Parathyroid adenoma (tissue), 2 donors: ENCODE measurements at regions not wholly inside any gene's neighbourhood (a gene's known extent, or its start where the extent isn't known, plus 50 kb on each side); places are given as distances from the start of the nearest gene placed in this dataset.
"Not testable (repeated sequence)": the region's sequence is repeated elsewhere in the genome, so short reads cannot be mapped to it uniquely, and the experiment has no call there.

Experiments
- H2AFZ ChIP-seq: fragments of 300-600 bp; sonication (generic); one replicate; pipeline ENCODE4 v1.7.0; 2017; ENCODE audit warnings: antibody characterized with exemption, mild to moderate bottlenecking
- H3K27ac ChIP-seq: fragments of 300-600 bp; sonication (generic); one replicate; pipeline ENCODE4 v1.7.0; 2017
- H3K27me3 ChIP-seq: fragments of 300-600 bp; sonication (generic); one replicate; pipeline ENCODE4 v1.7.0; 2017; ENCODE audit warnings: low read length; ENCODE audit not compliant: control insufficient read depth, insufficient read depth
- H3K36me3 ChIP-seq: fragments of 300-600 bp; sonication (generic); one replicate; pipeline ENCODE4 v1.7.0; 2017; ENCODE audit warnings: low read length; ENCODE audit not compliant: control insufficient read depth, insufficient read depth
- H3K4me1 ChIP-seq: fragments of 300-600 bp; sonication (generic); one replicate; pipeline ENCODE4 v1.7.0; 2017; ENCODE audit warnings: control low read depth
- H3K4me2 ChIP-seq: fragments of 300-600 bp; sonication (generic); one replicate; pipeline ENCODE4 v1.7.0; 2017; ENCODE audit warnings: low read length
- H3K4me3 ChIP-seq: fragments of 300-600 bp; sonication (generic); one replicate; pipeline ENCODE4 v1.7.0; 2017; ENCODE audit warnings: low read depth, low read length
- H3K79me2 ChIP-seq: fragments of 300-600 bp; sonication (generic); one replicate; pipeline ENCODE4 v1.7.0; 2017; ENCODE audit warnings: control low read depth
- H3K9ac ChIP-seq: fragments of 300-600 bp; sonication (generic); one replicate; pipeline ENCODE4 v1.7.0; 2017; ENCODE audit warnings: mild to moderate bottlenecking
- H3K9me3 ChIP-seq: fragments of 300-600 bp; sonication (generic); one replicate; pipeline ENCODE4 v1.7.0; 2017; ENCODE audit warnings: low read length; ENCODE audit not compliant: control insufficient read depth
- TF ChIP-seq, protein P1 (sequence below): fragments of 300-600 bp; sonication (generic); IDR thresholded peaks from one replicate; pipeline ENCODE4 v1.7.0; 2017; ENCODE audit warnings: antibody characterized with exemption, mild to moderate bottlenecking
- donor health status: primary hyperparathyroidism.

DNA sequence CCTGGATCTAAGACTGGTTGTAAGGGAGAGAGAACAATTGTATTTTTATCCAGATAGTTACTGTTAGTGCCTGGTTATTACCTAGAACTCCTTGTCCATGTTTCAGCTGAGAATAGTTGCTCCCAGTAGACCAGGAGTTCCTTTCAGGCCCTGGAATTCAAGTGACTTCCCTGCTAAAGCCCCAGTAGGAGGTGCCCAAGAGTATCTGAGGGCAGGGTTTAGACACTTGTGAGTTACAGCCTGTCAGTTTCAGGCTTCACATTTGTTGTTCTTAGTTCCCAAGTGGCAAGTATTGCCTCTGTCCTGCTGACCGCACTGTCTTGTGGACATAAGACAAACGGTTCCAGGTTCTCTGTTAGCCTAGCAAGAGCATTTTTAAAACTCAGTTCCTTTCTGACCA lies 743.9 kb upstream of the SEMA6A start:
- no peaks in the 10 kb centered on the region for H3K4me1 ChIP-seq
- TF ChIP-seq, protein P1, sequence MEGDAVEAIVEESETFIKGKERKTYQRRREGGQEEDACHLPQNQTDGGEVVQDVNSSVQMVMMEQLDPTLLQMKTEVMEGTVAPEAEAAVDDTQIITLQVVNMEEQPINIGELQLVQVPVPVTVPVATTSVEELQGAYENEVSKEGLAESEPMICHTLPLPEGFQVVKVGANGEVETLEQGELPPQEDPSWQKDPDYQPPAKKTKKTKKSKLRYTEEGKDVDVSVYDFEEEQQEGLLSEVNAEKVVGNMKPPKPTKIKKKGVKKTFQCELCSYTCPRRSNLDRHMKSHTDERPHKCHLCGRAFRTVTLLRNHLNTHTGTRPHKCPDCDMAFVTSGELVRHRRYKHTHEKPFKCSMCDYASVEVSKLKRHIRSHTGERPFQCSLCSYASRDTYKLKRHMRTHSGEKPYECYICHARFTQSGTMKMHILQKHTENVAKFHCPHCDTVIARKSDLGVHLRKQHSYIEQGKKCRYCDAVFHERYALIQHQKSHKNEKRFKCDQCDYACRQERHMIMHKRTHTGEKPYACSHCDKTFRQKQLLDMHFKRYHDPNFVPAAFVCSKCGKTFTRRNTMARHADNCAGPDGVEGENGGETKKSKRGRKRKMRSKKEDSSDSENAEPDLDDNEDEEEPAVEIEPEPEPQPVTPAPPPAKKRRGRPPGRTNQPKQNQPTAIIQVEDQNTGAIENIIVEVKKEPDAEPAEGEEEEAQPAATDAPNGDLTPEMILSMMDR = no peak
- H3K9ac ChIP-seq = no peak overlapping the region
- no peaks in the 10 kb centered on the region for H3K79me2 ChIP-seq
- H3K4me3 ChIP-seq = no peak overlapping the region
- H3K36me3 ChIP-seq = no peaks in the 10 kb centered on the region
- no peaks in the 10 kb centered on the region for H3K27me3 ChIP-seq
- no peak overlapping the region for H2AFZ ChIP-seq
- H3K4me2 ChIP-seq = no peak overlapping the region
- no peak overlapping the region for H3K27ac ChIP-seq
- H3K9me3 ChIP-seq = no peaks in the 10 kb centered on the region

DNA sequence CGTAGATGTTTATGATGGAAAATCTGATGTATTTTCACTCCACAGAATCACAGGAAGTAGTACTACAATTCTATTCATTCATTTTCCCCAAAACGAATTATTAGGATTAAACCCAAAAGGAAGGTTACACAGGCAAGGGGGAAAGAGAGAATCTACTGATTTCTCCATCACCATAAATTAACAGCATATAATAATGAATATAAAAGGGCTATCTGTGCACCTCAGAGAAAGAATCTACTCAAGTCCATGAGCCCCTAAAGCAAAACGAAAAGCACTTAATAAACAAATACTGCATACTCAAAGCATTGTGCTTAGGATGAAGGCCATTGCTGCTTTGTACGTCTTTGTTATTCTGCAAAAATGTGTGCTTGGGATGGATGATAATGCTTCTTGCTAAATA lies 740.5 kb upstream of the SEMA6A start:
- TF ChIP-seq, protein P1 = no peak
- Histone ChIP-seq H3K4me3 (no peak overlapping the region), H3K27me3 (no peaks in the 10 kb centered on the region)

DNA sequence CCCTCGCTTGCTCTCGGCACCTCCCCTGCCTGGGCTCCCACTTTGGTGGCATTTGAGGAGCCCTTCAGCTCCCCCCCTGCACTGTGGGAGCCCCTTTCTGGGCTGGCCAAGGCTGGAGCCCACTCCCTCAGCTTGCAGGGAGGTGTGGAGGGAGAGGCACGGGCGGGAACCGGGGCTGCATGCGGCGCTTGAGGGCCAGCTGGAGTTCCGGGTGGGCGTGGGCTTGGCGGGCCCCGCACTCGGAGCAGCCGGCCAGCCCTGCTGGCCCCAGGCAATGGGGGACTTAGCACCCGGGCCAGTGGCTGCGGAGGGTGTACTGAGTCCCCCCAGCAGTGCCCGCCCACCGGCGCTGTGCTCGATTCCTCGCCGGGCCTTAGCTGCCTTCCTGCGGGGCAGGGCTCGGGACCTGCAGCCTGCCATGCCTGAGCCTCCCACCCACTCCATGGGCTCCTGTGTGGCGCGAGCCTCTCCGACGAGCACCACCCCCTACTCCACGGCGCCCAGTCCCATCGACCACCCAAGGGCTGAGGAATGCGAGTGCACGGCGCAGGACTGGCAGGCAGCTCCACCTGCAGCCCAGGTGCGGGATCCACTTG lies 730.0 kb upstream of the SEMA6A start:
- H3K36me3 ChIP-seq, H3K27me3 ChIP-seq, H3K9me3 ChIP-seq, H3K4me2 ChIP-seq, H3K4me3 ChIP-seq, H2AFZ ChIP-seq, H3K27ac ChIP-seq, H3K9ac ChIP-seq, H3K79me2 ChIP-seq, H3K4me1 ChIP-seq: not testable (repeated sequence)

More for the DNA sequence above, 740.5 kb upstream of the SEMA6A start:
- no peaks in the 10 kb centered on the region for H3K4me1 ChIP-seq
- H3K4me2 ChIP-seq = no peak overlapping the region
- no peak overlapping the region for H2AFZ ChIP-seq
- H3K36me3 ChIP-seq = no peaks in the 10 kb centered on the region
- H3K9ac ChIP-seq = no peak overlapping the region
- no peaks in the 10 kb centered on the region for H3K79me2 ChIP-seq
- H3K9me3 ChIP-seq = no peaks in the 10 kb centered on the region
- no peak overlapping the region for H3K27ac ChIP-seq

DNA sequence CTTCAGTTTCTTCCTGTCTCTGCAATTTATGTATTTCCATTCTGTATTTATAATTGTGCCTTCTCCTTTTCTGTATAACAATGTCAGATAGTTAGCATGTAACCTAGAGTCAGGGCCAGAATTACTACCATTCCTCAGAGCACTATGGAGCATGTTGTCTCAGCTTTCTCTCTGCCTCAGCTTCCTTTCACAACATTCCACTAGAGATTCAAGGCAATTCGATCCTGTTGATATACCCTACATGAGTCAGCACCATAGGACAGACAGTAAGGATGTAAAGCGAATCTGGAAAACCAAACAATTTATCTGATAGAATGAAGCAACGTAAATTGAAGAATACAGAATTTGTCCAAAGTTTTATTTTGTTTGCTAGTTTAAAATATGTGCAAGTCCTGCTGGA lies 728.3 kb upstream of the SEMA6A start:
- TF ChIP-seq, protein P1 = no peak
- Histone ChIP-seq H3K27me3 (no peaks in the 10 kb centered on the region), H3K27ac (no peak overlapping the region)

DNA sequence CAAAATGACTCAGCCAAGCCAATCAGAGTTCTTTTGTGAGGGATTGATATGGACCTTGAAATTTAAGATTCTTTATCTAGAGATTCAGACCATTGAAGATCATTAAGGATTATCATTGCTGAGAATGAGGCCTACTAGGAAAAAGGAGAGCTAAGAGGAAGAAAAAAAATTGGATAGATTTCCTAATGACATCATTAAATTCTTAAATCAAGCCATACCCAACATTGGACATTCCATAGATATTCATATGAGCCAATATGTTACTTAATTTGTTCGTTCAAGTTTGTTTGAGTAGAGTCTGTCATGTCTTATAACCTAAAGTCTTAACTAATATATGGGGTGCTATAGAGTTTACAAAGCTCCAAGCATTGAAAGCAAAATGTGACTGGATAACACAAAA lies 727.9 kb upstream of the SEMA6A start:
- no peaks in the 10 kb centered on the region for H3K27me3 ChIP-seq
- H3K4me2 ChIP-seq = no peak overlapping the region
- no peak overlapping the region for H2AFZ ChIP-seq
- H3K9me3 ChIP-seq = no peaks in the 10 kb centered on the region
- TF ChIP-seq, protein P1 = no peak
- no peak overlapping the region for H3K9ac ChIP-seq
- no peak overlapping the region for H3K4me3 ChIP-seq
- no peaks in the 10 kb centered on the region for H3K36me3 ChIP-seq
- H3K27ac ChIP-seq = no peak overlapping the region
- no peaks in the 10 kb centered on the region for H3K4me1 ChIP-seq
- H3K79me2 ChIP-seq = no peaks in the 10 kb centered on the region

More for the DNA sequence above, 728.3 kb upstream of the SEMA6A start:
- Histone ChIP-seq H3K36me3 (no peaks in the 10 kb centered on the region), H2AFZ (no peak overlapping the region), H3K79me2 (no peaks in the 10 kb centered on the region), H3K9me3 (no peaks in the 10 kb centered on the region), H3K9ac (no peak overlapping the region), H3K4me3 (no peak overlapping the region), H3K4me1 (no peaks in the 10 kb centered on the region), H3K4me2 (no peak overlapping the region)
